Epithelial cell of esophagus (primary cell): ENCODE measurements at regions not wholly inside any gene's neighbourhood (a gene's known extent, or its start where the extent isn't known, plus 50 kb on each side); places are given as distances from the start of the nearest gene placed in this dataset.

Experiments
- DNase-seq: peaks from one replicate; pipeline ENCODE4 v3.0.0; 2010; ENCODE audit warnings: low read depth
- H3K4me3 ChIP-seq: 2 replicates; pipeline ENCODE4 v1.5.1; 2011; ENCODE audit warnings: mild to moderate bottlenecking, low read length, control low read depth
- CTCF ChIP-seq: IDR thresholded peaks from 2 replicates; pipeline ENCODE4 v1.5.1; 2011; ENCODE audit warnings: low read depth, mild to moderate bottlenecking, low read length, control low read depth, inconsistent platforms; ENCODE audit not compliant: insufficient read depth; ENCODE audit errors: missing control alignments

- no peak overlapping the region for H3K4me3 ChIP-seq
- no peak for TF ChIP-seq CTCF
- no peak for DNase-seq
Observed at GRCh38 chr7:113768387-113768786, 150.4 kb downstream of the PPP1R3A start.

GRCh38 chr7:113764401-113765035 is 154.3 kb downstream of the PPP1R3A start:
- peak; percentile 53 for DNase-seq
- H3K4me3 ChIP-seq = no peak overlapping the region
- no peak for TF ChIP-seq CTCF

GRCh38 chr7:113763226-113763625 is 155.6 kb downstream of the PPP1R3A start:
- TF ChIP-seq CTCF = no peak
- no peak for DNase-seq
- no peak overlapping the region for H3K4me3 ChIP-seq

GRCh38 chr7:113756250-113756649 is 162.6 kb downstream of the PPP1R3A start:
- no peak for TF ChIP-seq CTCF
- no peak for DNase-seq
- no peak overlapping the region for H3K4me3 ChIP-seq

GRCh38 chr7:113752689-113753088 is 166.1 kb downstream of the PPP1R3A start:
- DNase-seq = no peak
- no peak for TF ChIP-seq CTCF
- H3K4me3 ChIP-seq = no peak overlapping the region

GRCh38 chr7:113752289-113752688 is 166.5 kb downstream of the PPP1R3A start:
- H3K4me3 ChIP-seq = no peak overlapping the region
- DNase-seq = no peak

More at GRCh38 chr7:113752289-113752688, 166.5 kb downstream of the PPP1R3A start:
- TF ChIP-seq CTCF = peak; percentile 27
